Activated CD8-positive, alpha-beta memory T cell treated with anti-CD3 and anti-CD28 coated beads, Interleukin-2, amount 50 U/mL, for 1 hour (primary cell): ENCODE measurements at regions not wholly inside any gene's neighbourhood (a gene's known extent, or its start where the extent isn't known, plus 50 kb on each side); places are given as distances from the start of the nearest gene placed in this dataset.

Source experiments
- DNase-seq: peaks from one replicate; pipeline ENCODE4 v3.0.0-alpha.2; 2020; ENCODE audit errors: extremely low read depth

DNA sequence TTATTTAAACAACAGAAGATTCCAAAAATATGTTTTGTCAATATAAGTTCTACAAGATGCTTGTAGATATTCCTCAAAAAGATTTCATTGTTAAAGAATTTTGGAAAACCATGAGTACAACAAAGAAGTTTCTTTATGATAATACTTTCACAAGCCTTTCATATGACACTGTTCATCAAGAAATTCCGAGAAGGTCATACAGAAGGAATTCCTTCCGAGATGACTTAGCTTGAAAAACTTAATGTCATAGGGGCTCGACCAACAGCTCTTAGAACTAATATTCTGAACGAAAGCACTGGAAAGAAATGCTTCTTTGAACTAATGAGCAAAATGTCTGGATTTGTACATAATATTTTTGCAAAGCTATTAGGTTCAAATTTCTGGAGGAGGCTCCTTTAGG is 403.4 kb downstream of the KLF5 start:
- DNase-seq, result no peak

GRCh38 chr13:73451221-73452029 is 392.6 kb downstream of the KLF5 start:
- no peak for DNase-seq

- no peak for DNase-seq
Measured at GRCh38 chr13:73450583-73450982, 391.8 kb downstream of the KLF5 start.

- DNase-seq, result no peak
Measured at GRCh38 chr13:73449252-73449651, 390.4 kb downstream of the KLF5 start.

DNA sequence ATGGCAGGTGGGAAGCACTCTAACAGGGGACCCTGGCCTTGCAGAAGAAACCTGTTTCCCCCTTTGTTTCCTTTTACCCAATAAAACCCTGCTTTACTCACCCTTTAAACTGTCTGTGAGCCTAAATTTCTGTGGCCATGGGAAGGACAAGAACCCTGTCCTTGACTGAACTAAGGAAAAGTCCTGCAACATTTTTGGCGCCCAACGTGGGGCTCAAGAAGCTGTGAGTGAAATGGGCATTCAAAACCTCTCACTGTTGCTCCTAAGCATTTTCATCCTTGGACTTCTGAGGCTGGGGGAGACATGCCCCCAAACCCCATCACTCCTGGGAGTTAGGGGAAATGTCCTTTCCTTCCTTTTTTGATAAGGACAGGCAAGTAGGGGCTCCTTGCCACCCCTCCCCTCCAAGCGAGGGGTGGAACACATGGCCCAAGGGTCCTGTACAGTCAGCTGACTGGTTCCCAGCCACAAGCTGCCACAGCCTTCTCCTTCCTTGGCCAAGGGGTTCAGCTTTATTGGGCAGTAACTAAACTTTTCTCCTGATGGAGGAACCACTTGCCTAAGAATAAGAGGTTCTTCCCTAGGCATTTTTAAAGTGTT is 381.6 kb downstream of the KLF5 start:
- DNase-seq, result no peak

GRCh38 chr13:73433890-73434289 is 375.1 kb downstream of the KLF5 start:
- DNase-seq, result no peak

DNA sequence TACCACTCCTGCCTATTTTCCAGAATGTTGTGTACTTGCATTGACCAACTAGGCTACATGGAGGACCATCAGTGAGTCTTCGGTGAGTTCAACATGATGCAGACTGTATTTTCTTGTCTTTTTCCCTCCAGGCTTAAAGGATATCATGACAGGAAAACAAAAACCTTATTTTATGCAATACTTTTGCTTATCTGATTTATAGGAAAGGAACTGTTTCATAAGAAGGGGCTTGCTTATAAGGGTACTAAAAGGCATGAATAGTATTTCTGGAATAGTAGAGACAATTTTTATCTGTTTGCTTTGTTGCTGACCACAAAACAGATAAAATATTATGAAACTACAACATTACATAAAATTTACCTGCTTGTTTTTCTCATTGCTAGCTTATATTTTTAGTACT is 374.7 kb downstream of the KLF5 start:
- no peak for DNase-seq

DNA sequence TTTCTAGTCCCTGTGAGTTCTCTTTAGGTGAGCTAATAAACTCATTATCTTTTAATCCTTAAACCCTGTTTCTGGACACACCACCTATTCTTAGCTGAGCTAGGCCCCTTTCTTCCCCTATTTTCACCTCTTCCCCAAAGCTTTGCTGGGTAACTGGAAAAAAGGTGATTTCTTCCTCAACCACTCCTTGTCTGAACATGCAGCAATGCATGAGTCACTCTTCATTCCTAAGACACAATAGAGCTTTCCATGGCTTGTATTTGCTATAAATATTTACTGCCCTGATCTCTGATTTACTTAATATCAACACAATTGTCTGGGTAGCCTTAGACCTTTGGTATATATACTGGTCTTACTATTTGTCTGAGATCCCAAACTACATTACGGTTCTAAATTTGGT is 370.9 kb downstream of the KLF5 start:
- no peak for DNase-seq

- DNase-seq, result no peak
Measured at GRCh38 chr13:73428706-73429105, 369.9 kb downstream of the KLF5 start.

DNA sequence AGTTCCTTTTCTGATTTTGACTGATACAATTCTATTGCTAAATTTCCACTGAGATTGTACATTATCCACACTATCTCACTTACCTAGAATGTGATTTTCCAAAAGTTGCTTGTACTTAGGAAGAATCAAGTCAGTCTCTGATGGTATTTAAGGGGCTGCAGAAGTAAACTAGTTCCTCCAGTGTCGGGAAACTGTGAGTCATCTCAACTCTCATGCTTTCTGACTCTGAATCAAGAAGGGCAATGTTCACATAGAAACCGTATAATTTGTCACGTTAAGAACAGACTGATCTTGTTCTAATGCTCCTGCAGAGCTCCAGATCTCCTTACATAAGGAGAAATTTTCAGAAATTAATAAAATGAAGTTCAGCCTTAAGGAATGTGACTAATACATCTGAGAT is 369.3 kb downstream of the KLF5 start:
- no peak for DNase-seq

DNA sequence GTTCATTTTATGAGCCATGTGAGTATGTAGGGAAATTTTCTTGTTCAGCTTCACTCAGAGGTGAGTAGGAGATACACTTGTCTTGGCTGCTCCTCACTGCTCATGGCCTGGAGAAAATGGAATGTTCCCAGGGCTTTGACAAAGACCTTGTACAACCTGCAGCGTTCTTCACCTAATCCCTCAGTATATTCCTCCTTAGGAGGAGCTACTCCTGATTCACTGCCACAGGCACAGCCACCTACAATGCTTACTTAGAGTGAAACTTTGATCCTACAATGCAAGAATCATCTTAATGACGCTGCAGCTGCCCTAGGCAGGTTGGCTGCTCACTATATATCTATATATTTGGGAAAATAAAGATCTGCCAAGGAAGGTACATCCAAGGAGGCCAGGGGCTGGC is 364.2 kb downstream of the KLF5 start:
- no peak for DNase-seq

DNA sequence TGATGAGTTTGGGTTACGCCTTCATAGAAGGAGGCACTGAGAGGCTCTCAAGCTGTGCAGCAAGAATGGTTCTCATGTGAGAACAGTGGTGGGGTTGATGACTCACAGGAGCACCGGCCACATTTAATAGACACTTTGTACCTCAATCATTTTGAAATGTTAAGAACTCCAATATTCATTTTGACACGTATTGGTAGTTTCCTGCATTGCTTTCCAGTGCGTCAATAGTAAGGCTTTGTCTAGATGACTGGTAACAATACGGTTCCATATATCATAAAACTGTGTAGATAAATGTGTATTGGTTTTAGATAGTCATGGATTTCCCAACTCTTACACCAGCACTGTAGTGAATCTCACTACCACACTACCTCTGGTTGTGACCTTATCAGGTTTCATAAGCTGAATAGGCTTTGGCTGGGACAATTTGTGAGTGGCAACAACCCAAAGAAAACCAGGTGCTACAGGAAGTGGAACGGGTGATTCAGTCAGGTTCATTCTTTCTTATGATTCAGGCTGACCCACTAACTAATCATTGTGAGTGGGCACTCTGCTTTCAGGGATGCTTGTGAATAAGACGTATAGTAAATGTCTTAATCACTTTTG is 362.6 kb downstream of the KLF5 start:
- no peak for DNase-seq

- DNase-seq, result no peak
Measured at GRCh38 chr13:73419186-73419585, 360.4 kb downstream of the KLF5 start.

DNA sequence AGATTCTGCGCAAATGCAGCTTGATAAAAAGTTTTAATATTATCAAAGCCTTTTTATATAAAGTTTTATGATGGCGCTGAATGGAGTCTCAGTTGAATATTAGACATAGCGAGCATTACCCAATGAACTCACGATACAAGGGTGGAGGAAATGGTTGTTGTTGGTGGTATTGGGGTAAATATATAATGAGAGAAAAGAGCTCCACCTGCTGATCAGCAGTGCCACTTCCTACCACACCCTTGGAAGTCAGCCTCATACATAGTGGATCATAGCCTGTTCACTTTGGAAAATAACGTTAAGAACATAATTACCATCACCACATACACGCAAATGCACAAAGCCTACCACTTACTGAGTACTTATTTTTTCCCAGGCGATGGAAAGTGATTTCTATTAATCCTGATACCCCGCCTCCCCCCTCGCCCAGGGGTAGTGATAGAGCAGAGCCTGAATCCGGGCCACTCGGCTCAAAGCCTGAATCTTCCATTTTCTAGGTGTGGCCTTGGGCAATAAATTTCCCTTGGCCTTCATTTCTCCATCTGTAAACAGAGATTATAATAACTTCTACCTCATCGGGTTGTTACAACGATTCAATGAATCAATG is 358.3 kb downstream of the KLF5 start:
- DNase-seq, result no peak

GRCh38 chr13:73416093-73416492 is 357.3 kb downstream of the KLF5 start:
- no peak for DNase-seq

GRCh38 chr13:73413656-73414055 is 354.9 kb downstream of the KLF5 start:
- no peak for DNase-seq

- DNase-seq, result no peak
Measured at GRCh38 chr13:73412933-73413332, 354.1 kb downstream of the KLF5 start.

GRCh38 chr13:73411067-73411809 is 352.4 kb downstream of the KLF5 start:
- no peak for DNase-seq

DNA sequence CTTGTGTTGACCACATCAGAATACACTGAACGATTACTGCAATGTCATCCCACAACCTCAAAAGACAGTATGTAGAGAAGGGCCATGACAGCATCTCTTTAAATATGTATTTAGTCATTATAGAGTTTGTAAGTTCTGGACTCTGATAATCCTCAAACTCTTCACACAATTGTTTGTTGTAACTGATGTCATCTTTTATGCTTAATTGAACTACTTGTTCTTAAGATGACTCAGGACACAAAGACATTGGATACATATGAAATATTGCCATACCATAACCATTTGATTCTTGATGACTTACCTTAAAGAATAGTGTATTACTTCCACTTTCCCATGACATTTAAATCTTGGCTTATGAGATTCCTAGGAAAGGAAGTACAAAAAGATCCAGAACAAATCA is 347.6 kb downstream of the KLF5 start:
- no peak for DNase-seq

DNA sequence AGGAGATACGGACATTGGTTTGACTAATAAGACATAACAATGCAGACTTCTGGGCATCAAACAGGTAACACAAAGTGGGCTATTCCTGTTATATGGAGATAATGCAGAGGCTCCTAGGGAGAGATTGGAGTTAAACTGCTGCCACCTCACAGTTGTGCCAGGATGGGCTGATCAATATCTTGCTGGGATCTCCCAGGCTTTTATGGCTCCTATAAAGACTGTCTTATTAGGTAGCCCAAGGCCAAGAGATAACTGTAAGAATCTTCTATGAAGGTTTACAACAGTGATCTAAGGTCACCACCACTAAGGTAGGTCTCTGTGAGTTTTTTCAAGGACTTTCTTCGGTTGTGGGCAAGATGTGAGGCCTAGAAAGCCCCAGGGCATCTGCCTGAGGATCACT is 345.8 kb downstream of the KLF5 start:
- DNase-seq, result no peak

- no peak for DNase-seq
Measured at GRCh38 chr13:73403355-73404120, 344.7 kb downstream of the KLF5 start.
